BLaER1 (cell line): ENCODE measurements at regions not wholly inside any gene's neighbourhood (a gene's known extent, or its start where the extent isn't known, plus 50 kb on each side); places are given as distances from the start of the nearest gene placed in this dataset.
A peak's percentile ranks its signal among the peaks of the same experiment; 100 is the strongest.

Experiments
- H3K27ac ChIP-seq: shearing (Covaris generic); formaldehyde crosslinking; 2 replicates; pipeline ENCODE4 v1.8.1; 2022
- H3K27me3 ChIP-seq: shearing (Covaris generic); formaldehyde crosslinking; 2 replicates; pipeline ENCODE4 v1.8.1; 2022
- H3K36me3 ChIP-seq: shearing (Covaris generic); formaldehyde crosslinking; 2 replicates; pipeline ENCODE4 v1.8.1; 2022
- H3K4me1 ChIP-seq: shearing (Covaris generic); formaldehyde crosslinking; 2 replicates; pipeline ENCODE4 v1.8.1; 2022
- H3K4me2 ChIP-seq: shearing (Covaris generic); formaldehyde crosslinking; 2 replicates; pipeline ENCODE4 v1.8.1; 2022
- H3K4me3 ChIP-seq: shearing (Covaris generic); formaldehyde crosslinking; 2 replicates; pipeline ENCODE4 v1.8.1; 2022
- H3K9ac ChIP-seq: shearing (Covaris generic); formaldehyde crosslinking; 2 replicates; pipeline ENCODE4 v1.8.1; 2022
- H3K9me3 ChIP-seq: shearing (Covaris generic); formaldehyde crosslinking; 2 replicates; pipeline ENCODE4 v1.8.1; 2022
- H4K20me1 ChIP-seq: shearing (Covaris generic); formaldehyde crosslinking; 2 replicates; pipeline ENCODE4 v1.8.1; 2022
- Cebpa-rat ChIP-seq: shearing (Covaris generic); IDR thresholded peaks from 2 replicates; pipeline ENCODE4 v1.8.1; 2022

- H3K27ac ChIP-seq = no peak overlapping the region
- H4K20me1 ChIP-seq = no peaks in the 10 kb centered on the region
- H3K9ac ChIP-seq = no peak overlapping the region
- no peak for TF ChIP-seq Cebpa-rat
- H3K27me3 ChIP-seq = no peaks in the 10 kb centered on the region
- no peak overlapping the region for H3K4me3 ChIP-seq
- peak overlapping the region; percentile 42 for H3K4me2 ChIP-seq
- H3K36me3 ChIP-seq = 0 out of 2 replicates have a peak, but pooled peaks cover 3% of the 10 kb centered on the region
- 0 out of 2 replicates have a peak, but pooled peaks cover 4% of the 10 kb centered on the region for H3K9me3 ChIP-seq
- H3K4me1 ChIP-seq = peaks cover 21% of the 10 kb centered on the region
Measured at GRCh38 chr5:116378007-116378776, 196.4 kb downstream of the SEMA6A start.

GRCh38 chr5:116377276-116378006 lies 197.2 kb downstream of the SEMA6A start:
- H3K36me3 ChIP-seq = peaks cover 3% of the 10 kb centered on the region; the same call in 1 of the 2 replicates
- peak overlapping the region; percentile 42 for H3K4me2 ChIP-seq
- H4K20me1 ChIP-seq = no peaks in the 10 kb centered on the region
- peaks cover 21% of the 10 kb centered on the region for H3K4me1 ChIP-seq
- H3K9me3 ChIP-seq = 0 out of 2 replicates have a peak, but pooled peaks cover 4% of the 10 kb centered on the region
- no peak overlapping the region for H3K27ac ChIP-seq
- no peak overlapping the region for H3K9ac ChIP-seq
- H3K4me3 ChIP-seq = no peak overlapping the region
- no peaks in the 10 kb centered on the region for H3K27me3 ChIP-seq
- no peak for TF ChIP-seq Cebpa-rat

GRCh38 chr5:116375926-116376325 lies 198.7 kb downstream of the SEMA6A start:
- H3K4me1 ChIP-seq = peaks cover 36% of the 10 kb centered on the region
- no peak overlapping the region for H3K27ac ChIP-seq
- H4K20me1 ChIP-seq = no peaks in the 10 kb centered on the region
- H3K9me3 ChIP-seq = 0 out of 2 replicates have a peak, but pooled peaks cover 4% of the 10 kb centered on the region
- no peak overlapping the region for H3K4me2 ChIP-seq
- peaks cover 3% of the 10 kb centered on the region; the same call in 1 of the 2 replicates for H3K36me3 ChIP-seq
- no peak overlapping the region for H3K4me3 ChIP-seq
- H3K27me3 ChIP-seq = no peaks in the 10 kb centered on the region
- TF ChIP-seq Cebpa-rat = no peak
- H3K9ac ChIP-seq = no peak overlapping the region

- H3K4me1 ChIP-seq = peaks cover 47% of the 10 kb centered on the region
- no peak overlapping the region for H3K9ac ChIP-seq
- no peak overlapping the region for H3K4me2 ChIP-seq
- peaks cover 3% of the 10 kb centered on the region; the same call in 1 of the 2 replicates for H3K36me3 ChIP-seq
- TF ChIP-seq Cebpa-rat = no peak
- no peaks in the 10 kb centered on the region for H4K20me1 ChIP-seq
- 0 out of 2 replicates have a peak, but pooled peaks cover 4% of the 10 kb centered on the region for H3K9me3 ChIP-seq
- H3K4me3 ChIP-seq = no peak overlapping the region
- no peak overlapping the region for H3K27ac ChIP-seq
- no peaks in the 10 kb centered on the region for H3K27me3 ChIP-seq
Measured at GRCh38 chr5:116374434-116374852, 200.2 kb downstream of the SEMA6A start.

- Histone ChIP-seq H3K9ac (no peak overlapping the region), H3K27me3 (no peaks in the 10 kb centered on the region), H3K4me1 (peaks cover 37% of the 10 kb centered on the region), H3K4me3 (no peak overlapping the region), H3K4me2 (no peak overlapping the region), H3K9me3 (0 out of 2 replicates have a peak, but pooled peaks cover 4% of the 10 kb centered on the region), H3K27ac (no peak overlapping the region), H4K20me1 (no peaks in the 10 kb centered on the region), H3K36me3 (peaks cover 3% of the 10 kb centered on the region; the same call in 1 of the 2 replicates)
- no peak for TF ChIP-seq Cebpa-rat
Measured at GRCh38 chr5:116372931-116373597, 201.6 kb downstream of the SEMA6A start.

- Histone ChIP-seq H4K20me1 (no peaks in the 10 kb centered on the region), H3K36me3 (peaks cover 3% of the 10 kb centered on the region; the same call in 1 of the 2 replicates), H3K4me1 (peaks cover 26% of the 10 kb centered on the region), H3K4me2 (peak overlapping the region; percentile 35), H3K9me3 (peaks cover 4% of the 10 kb centered on the region; the same call in 1 of the 2 replicates), H3K27me3 (no peaks in the 10 kb centered on the region), H3K4me3 (no peak overlapping the region), H3K9ac (no peak overlapping the region), H3K27ac (no peak overlapping the region)
- no peak for TF ChIP-seq Cebpa-rat
Measured at GRCh38 chr5:116371935-116372334, 202.7 kb downstream of the SEMA6A start.

GRCh38 chr5:116371431-116371830 lies 203.2 kb downstream of the SEMA6A start:
- H3K27me3 ChIP-seq = no peaks in the 10 kb centered on the region
- TF ChIP-seq Cebpa-rat = no peak
- peaks cover 3% of the 10 kb centered on the region; the same call in 1 of the 2 replicates for H3K36me3 ChIP-seq
- no peak overlapping the region for H3K4me3 ChIP-seq
- H3K9ac ChIP-seq = no peak overlapping the region
- peak overlapping the region; percentile 35; the same call in 1 of the 2 replicates for H3K4me2 ChIP-seq
- peaks cover 4% of the 10 kb centered on the region; the same call in 1 of the 2 replicates for H3K9me3 ChIP-seq
- H3K4me1 ChIP-seq = peaks cover 25% of the 10 kb centered on the region
- H3K27ac ChIP-seq = no peak overlapping the region
- H4K20me1 ChIP-seq = no peaks in the 10 kb centered on the region

- Histone ChIP-seq H3K9me3 (peaks cover 8% of the 10 kb centered on the region), H3K27ac (no peak overlapping the region), H3K27me3 (no peaks in the 10 kb centered on the region), H3K36me3 (peaks cover 2% of the 10 kb centered on the region; the same call in 1 of the 2 replicates), H3K9ac (no peak overlapping the region), H3K4me2 (peak overlapping the region; percentile 35), H4K20me1 (no peaks in the 10 kb centered on the region), H3K4me1 (peaks cover 25% of the 10 kb centered on the region), H3K4me3 (no peak overlapping the region)
- TF ChIP-seq Cebpa-rat = no peak
Measured at GRCh38 chr5:116370886-116371285, 203.7 kb downstream of the SEMA6A start.

- Histone ChIP-seq H3K9ac (no peak overlapping the region), H3K27ac (no peak overlapping the region), H3K27me3 (no peaks in the 10 kb centered on the region), H3K9me3 (peaks cover 8% of the 10 kb centered on the region), H4K20me1 (no peaks in the 10 kb centered on the region), H3K4me2 (no peak overlapping the region), H3K4me1 (peaks cover 25% of the 10 kb centered on the region), H3K4me3 (no peak overlapping the region), H3K36me3 (no peaks in the 10 kb centered on the region; the same call in 1 of the 2 replicates)
- TF ChIP-seq Cebpa-rat = no peak
Measured at GRCh38 chr5:116370149-116370548, 204.5 kb downstream of the SEMA6A start.
